C4-2B (cell line): ENCODE measurements at regions not wholly inside any gene's neighbourhood (a gene's known extent, or its start where the extent isn't known, plus 50 kb on each side); places are given as distances from the start of the nearest gene placed in this dataset.

Source experiments
- CTCF ChIP-seq: fragments of 450-650 bp; conservative IDR thresholded peaks from 2 replicates; pipeline ENCODE4 v1.5.1; 2017; ENCODE audit warnings: mild to moderate bottlenecking
- ZFX ChIP-seq: fragments of 450-650 bp; IDR thresholded peaks from 2 replicates; pipeline ENCODE4 v1.6.1; 2017

GRCh38 chr6:26155061-26155930 is 68.1 kb downstream of the HFE start:
- TF ChIP-seq CTCF, result no peak
- TF ChIP-seq ZFX, result no peak
